Muscle of back (tissue), 3 donors: ENCODE measurements at regions not wholly inside any gene's neighbourhood (a gene's known extent, or its start where the extent isn't known, plus 50 kb on each side); places are given as distances from the start of the nearest gene placed in this dataset.

Source experiments
- DNase-seq, 3 donors: peaks; one replicate each; pipeline versions ENCODE4 v3.0.0 to v3.0.0-alpha.2; 2013

DNA sequence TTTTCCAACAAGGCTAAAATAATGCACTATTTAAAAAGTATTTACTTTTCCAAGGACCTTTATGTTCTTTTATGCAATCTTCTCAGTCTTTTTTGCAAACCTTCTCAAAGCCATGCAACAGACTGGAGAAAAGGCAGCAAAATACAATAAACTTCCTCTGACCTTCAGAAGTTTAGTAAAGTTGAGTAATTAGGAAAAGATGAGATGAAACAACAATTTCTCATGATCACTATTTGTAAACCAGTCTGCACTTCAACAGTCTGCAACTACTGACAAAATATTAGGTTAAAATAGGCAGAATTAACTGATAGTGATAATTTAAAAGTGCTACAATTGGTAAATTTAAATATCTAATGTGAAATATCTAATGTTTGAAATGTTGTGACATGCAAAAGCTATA is 884.9 kb upstream of the PCDH10 start:
- no peak for DNase-seq

GRCh38 chr4:132266374-132266773 is 882.7 kb upstream of the PCDH10 start:
- DNase-seq = peak in 1 of 3 donors; percentile 28

DNA sequence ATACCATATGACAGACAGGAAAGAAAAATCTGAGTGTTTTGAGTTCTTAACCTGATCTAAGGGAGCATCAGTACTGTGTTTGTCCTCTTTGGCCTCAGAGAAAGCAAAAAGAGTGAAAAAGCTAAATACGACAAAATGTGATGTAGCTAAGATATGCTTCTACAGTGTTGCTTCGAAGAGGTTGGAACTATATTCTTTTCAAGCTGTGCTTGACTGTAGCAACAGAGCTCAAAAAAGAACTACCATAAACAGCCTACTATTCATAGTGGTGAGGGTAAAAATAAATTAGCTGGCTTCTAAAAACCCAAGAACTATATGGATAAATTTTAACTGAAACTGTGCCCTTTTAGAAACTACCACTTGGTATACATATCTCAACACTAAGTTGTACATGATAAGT is 881.8 kb upstream of the PCDH10 start:
- DNase-seq = no peak

DNA sequence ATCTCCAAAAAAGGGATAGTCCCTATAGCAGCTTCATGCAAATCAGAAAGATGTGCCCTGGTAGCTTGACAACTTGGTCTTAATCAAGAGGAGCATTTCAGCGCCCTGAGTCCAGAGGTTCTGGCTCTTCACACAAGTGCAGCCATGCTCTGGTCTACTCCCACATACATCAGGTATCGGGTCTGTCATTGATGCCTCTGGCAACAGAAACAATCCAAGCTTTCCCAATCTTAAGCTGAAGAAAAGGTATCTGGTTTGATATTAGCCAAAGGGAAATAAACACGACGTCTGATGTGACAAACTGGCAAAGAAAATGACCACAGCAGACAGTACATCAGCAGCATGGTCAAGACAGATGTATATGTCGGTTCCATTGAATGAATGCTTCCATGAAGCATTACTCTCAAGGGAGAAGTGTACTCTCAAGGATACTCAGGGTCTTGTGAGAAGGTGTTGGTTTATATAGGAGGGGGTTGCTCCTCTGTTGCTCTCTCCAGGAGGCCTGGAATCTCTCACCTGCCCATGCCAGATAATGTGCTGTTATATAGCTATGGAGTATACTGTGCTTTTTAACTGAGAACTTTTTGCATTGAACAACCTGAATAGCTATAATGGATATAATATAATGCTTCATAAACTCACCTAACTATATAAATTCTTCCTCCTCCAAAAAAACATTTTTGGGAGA is 879.6 kb upstream of the PCDH10 start:
- no peak for DNase-seq

GRCh38 chr4:132275583-132276121 is 873.4 kb upstream of the PCDH10 start:
- no peak for DNase-seq

DNA sequence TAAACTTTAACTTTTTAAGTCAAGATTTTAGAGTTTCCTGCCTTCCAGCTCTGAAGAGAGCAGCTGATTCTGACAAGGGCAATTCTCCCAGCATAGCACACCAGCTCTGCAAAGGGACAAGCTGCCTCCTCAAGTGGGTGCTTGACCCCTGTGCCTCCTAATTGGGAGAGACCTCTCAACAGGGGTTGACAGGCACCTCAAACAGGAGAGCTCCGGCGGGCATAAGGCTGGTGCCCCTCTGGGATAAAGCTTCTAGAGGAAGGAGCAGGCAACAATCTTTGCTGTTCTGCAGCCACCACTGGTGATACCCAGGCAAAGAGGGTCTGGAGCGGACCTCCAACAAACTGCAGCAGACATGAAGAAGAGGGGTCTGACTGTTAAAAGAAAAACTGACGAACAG is 872.9 kb upstream of the PCDH10 start:
- DNase-seq = no peak

GRCh38 chr4:132276989-132277388 is 872.1 kb upstream of the PCDH10 start:
- DNase-seq = no peak

- no peak for DNase-seq
Observed at GRCh38 chr4:132281733-132282132, 867.4 kb upstream of the PCDH10 start.

GRCh38 chr4:132284910-132285426 is 864.1 kb upstream of the PCDH10 start:
- DNase-seq = no peak

DNA sequence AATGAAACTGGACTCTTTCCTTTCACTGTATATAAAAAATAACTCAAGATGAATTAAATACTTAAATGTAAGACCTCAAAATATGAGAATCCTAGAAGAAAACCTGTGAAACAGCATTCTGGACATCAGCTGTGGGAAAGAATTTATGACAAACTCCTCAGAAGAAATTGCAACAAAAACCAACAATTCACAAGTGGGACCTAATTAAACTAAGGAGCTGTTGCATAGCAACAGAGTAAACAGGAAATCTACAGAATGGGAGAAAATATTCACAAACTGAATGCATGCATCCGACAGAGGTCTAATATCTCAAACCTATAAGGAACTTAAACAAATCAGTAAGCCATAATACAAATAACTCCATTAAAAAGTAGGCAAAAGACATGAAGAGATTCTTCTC is 851.7 kb upstream of the PCDH10 start:
- DNase-seq = peak; percentile 13 to 65 (median 30)

DNA sequence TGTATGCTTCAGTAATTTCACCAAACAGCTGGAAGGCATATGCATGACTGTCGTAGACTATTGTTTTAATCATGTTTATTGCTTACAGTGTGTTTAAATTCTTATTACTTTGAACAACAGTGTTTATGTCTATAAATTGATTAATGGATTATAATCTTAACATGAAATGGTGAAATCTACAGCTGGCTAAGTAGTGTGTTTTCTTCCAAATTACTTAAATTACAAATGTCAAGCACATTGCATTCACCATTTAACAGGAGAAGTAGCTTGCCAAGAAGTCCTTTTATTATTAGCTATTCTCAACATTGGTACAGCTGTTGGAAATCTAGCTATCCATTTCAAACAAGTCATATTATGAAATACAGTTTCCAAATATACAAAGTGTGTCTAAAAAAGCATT is 849.3 kb upstream of the PCDH10 start:
- DNase-seq = peak; percentile 13 to 43 (median 17)

DNA sequence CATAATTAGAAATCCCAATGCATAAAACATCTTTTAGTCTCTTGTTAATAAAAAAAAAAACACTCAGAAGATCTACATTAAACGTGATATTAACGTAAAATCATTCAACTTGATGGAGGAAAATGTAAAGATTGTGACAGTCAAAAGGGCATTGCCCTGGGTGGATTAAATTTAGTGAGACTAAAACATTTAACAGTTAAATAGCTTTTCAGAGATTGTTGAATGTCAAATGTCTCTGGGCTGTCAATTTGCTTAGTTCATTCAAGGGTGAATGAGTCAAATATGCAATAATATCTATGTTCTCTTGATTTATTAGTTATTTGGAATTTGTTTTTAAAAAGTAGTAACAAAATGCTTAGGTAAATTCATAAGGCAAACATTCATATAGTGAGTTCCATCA is 836.6 kb upstream of the PCDH10 start:
- DNase-seq = no peak

DNA sequence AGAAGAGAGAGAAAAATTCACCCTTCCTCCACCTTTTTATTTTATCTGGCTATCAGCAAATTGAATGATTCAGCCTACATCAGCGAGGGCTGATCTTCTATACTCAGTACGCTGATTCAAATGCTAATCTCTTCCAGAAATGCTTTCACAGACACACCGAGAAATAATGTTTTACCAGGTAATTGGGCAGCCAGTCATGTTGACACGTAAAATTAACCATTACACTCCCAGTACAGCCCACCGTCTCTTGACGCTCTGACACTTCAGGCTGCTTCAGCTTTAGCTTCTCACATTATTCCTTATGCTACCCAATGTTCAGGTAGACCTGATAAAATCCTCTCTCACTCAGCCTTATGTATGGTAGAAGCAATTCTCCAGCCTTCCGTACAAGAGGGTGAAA is 835.2 kb upstream of the PCDH10 start:
- DNase-seq = no peak

GRCh38 chr4:132316738-132317137 is 832.4 kb upstream of the PCDH10 start:
- DNase-seq = no peak

DNA sequence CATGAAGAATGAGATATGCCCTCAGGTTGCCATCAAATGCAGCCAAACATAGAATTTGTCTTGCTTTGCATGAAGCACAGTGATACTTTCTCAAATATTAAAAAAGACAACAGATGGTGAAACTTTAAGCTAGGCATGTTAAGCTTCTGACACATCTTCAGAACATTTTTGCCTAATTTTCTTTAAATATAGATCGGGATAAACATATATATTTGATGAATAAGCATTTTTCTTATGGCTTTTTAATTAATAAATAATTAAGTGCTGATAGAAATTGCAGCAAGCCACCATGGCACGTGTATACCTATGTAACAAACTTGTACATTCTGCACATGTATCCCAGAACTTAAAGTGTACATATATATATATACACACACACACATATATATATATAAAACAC is 831.2 kb upstream of the PCDH10 start:
- no peak for DNase-seq

DNA sequence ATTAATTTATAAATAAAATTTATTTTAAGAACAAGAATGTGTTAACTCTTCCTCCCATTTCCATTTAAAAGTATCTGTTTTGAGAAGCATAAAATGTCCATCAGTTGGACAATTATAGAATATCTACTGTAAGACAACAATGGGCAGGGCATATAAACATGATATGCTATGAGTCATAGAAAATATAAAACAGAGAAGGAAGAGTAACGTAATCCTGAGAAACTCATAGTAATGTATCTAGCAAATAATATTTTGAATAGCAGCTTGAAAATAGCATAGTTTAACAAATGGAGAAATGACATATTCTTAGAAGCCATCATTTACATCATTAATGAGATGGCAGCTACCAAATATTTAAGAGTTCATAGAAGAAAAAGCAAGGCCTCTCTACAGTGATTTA is 820.3 kb upstream of the PCDH10 start:
- no peak for DNase-seq

GRCh38 chr4:132330994-132331393 is 818.1 kb upstream of the PCDH10 start:
- DNase-seq = no peak

GRCh38 chr4:132332932-132333723 is 816.0 kb upstream of the PCDH10 start:
- no peak for DNase-seq

DNA sequence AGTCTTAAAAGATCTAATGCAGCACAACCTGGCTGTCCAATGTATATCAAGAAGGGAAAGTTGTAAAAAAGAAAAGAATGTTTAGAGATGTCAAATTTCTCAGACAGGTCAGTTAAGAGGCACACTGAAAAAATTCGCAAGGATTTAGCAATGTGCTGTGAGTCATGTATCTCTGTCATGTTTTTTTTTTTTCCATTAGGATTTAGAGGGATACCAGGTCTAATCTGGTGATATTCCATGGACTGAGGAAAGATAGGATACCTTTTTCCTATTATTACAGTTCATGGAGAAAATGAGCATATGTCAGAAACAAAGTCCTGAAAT is 815.4 kb upstream of the PCDH10 start:
- no peak for DNase-seq

- no peak for DNase-seq
Observed at GRCh38 chr4:132334081-132334480, 815.0 kb upstream of the PCDH10 start.

DNA sequence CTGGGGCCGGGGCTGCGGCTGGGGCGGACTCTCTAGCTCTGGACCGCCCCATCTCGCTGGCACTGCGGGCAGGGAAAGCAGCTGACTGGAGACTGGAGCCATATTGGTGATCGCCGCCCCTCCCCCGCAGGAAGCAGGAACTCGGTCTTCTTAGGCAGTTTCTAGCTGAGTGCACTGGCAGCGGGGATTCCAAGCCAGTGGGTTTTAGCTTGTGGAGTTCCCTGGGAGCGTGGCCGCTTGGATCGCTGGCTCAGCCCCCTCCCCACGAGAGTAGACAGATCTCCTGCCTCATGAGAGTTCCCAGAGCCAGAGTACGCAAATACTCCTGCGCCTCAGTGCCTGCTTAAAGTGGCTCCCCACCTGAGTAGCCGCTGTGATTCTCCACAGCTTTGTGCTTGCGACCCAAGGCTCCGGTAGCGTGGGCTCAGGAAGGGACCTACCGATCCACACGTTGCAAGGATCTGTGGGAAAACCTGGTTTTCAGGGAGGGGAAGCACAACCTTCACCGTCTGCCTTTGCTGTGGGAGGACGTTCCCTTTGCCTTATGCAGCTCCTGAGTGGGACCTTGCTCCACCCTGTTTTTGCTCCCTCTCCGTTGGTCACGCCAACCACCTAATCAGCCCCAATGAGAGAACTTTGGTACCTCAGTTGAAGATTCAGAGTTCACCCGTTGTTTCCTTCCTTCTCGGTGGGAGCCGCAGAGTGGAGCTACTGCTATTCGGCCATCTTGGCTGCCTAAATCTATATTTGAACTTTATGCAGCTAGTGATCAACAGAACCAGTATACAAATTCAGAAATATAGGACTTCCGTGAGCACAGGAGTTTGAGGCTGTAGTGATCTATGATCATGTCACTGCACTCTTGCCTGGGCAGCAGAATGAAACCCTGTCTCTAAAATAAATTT is 803.9 kb upstream of the PCDH10 start:
- DNase-seq = no peak

DNA sequence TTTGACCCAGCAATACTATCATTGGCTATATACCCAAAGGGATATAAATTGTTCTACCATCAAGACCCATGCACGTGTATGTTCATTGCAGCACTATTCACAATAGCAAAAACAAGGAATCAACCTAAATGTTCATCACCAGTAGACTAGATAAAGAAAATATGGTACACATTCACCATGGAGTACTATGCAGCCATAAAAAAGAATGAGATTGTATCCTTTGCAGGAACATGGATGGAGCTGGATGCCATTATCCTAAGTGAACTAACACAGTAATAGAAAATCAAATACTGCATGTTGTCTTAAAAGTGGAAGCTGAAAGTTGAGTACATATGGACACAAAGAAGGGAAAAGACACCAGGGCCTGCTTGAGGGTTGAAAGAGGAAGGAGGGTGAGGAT is 803.1 kb upstream of the PCDH10 start:
- no peak for DNase-seq
